ENCODE measurements at regions not wholly inside any gene's neighbourhood (a gene's known extent, or its start where the extent isn't known, plus 50 kb on each side); places are given as distances from the start of the nearest gene placed in this dataset.
"Not testable (repeated sequence)": the region's sequence is repeated elsewhere in the genome, so short reads cannot be mapped to it uniquely, and the experiment has no call there.

DNA sequence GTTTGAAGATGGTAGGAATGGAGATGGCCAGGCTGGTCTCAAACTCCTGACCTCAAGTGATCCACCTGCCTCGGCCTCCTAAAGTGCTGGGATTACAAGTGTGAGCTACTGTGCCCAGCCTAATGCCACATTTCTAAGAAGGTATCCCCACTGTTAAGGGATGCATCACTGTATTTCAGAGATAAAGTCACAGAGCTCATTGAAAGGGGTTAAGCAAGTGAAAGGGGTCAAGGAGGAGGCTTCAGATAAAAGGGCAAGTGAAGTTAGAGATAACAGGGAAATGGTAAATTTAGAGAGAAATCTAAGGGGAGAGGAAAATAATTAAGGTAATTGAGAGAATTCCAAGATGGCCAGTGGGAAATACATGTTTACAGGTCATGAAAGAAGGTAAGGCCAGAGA is 93.0 kb upstream of the SP4 start:
- Histone ChIP-seq H4K20me1 (ENCODE audit: insufficient read depth, poor library complexity, severe bottlenecking) (no peaks in the 10 kb centered on the region), H3K79me2 (no peaks in the 10 kb centered on the region), H3K4me2 (no peak overlapping the region), H3K4me3 (no peak overlapping the region), H3K27ac (no peak overlapping the region), H3K27me3 (no peaks in the 10 kb centered on the region), H3K9me3 (ENCODE audit: low read depth) (no peaks in the 10 kb centered on the region), H2AFZ (no peak overlapping the region), H3K9me2 (replicated peaks; ENCODE audit: insufficient read depth) (no peaks in the 10 kb centered on the region), H3K36me3 (replicated peaks; ENCODE audit: insufficient read depth, low read depth) (no peaks in the 10 kb centered on the region), H3K4me1 (ENCODE audit: insufficient read depth) (no peaks in the 10 kb centered on the region)
- no peak for DNase-seq (ENCODE audit: low spot score)
- WGBS (ENCODE audit: low lambda C conversion rate, missing lambda C conversion rate) = 81% methylated on average over 1 of the region's 1 CpG
- no peak for TF ChIP-seq EZH2 (IDR thresholded peaks at IDR 0.05; ENCODE audit: borderline replicate concordance)
- TF ChIP-seq EZH2phosphoT487 (IDR thresholded peaks at IDR 0.05; ENCODE audit: low read depth, severe bottlenecking, unreplicated experiment) = no peak
- TF ChIP-seq, protein P1, sequence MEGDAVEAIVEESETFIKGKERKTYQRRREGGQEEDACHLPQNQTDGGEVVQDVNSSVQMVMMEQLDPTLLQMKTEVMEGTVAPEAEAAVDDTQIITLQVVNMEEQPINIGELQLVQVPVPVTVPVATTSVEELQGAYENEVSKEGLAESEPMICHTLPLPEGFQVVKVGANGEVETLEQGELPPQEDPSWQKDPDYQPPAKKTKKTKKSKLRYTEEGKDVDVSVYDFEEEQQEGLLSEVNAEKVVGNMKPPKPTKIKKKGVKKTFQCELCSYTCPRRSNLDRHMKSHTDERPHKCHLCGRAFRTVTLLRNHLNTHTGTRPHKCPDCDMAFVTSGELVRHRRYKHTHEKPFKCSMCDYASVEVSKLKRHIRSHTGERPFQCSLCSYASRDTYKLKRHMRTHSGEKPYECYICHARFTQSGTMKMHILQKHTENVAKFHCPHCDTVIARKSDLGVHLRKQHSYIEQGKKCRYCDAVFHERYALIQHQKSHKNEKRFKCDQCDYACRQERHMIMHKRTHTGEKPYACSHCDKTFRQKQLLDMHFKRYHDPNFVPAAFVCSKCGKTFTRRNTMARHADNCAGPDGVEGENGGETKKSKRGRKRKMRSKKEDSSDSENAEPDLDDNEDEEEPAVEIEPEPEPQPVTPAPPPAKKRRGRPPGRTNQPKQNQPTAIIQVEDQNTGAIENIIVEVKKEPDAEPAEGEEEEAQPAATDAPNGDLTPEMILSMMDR (IDR thresholded peaks at IDR 0.05; ENCODE audit: poor library complexity) = no peak

DNA sequence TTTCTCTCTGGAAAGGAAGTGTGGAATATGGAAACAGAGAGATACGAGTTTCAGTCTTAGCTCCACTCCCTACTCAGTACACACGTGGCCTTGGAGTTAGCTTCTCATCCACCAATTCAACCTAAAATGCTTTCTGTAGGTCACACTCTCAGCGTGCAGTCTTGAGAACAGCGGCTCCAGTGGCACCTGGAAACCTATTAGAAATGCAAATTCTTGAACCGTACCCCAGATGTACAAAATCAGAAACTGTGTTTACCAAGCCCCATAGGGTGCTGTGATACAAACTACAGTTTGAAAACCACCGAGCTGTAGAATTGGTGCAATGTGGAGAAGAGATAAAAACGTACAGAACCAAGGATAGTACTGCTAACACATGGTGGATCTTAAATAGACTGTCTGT is 91.1 kb upstream of the SP4 start:
- Histone ChIP-seq H3K9me3 (ENCODE audit: low read depth) (no peaks in the 10 kb centered on the region), H3K79me2 (no peaks in the 10 kb centered on the region), H3K27ac (no peak overlapping the region), H3K9me2 (replicated peaks; ENCODE audit: insufficient read depth) (no peaks in the 10 kb centered on the region), H3K4me3 (no peak overlapping the region), H3K4me1 (ENCODE audit: insufficient read depth) (no peaks in the 10 kb centered on the region), H3K27me3 (no peaks in the 10 kb centered on the region), H3K4me2 (no peak overlapping the region), H4K20me1 (ENCODE audit: insufficient read depth, poor library complexity, severe bottlenecking) (no peaks in the 10 kb centered on the region), H3K36me3 (replicated peaks; ENCODE audit: insufficient read depth, low read depth) (no peaks in the 10 kb centered on the region), H2AFZ (no peak overlapping the region)
- no peak for DNase-seq (ENCODE audit: low spot score)
- 91% methylated on average over 7 of the region's 7 CpGs for WGBS (ENCODE audit: low lambda C conversion rate, missing lambda C conversion rate)
- TF ChIP-seq EZH2 (IDR thresholded peaks at IDR 0.05; ENCODE audit: borderline replicate concordance) = no peak
- TF ChIP-seq, protein P1 (IDR thresholded peaks at IDR 0.05; ENCODE audit: poor library complexity) = no peak

DNA sequence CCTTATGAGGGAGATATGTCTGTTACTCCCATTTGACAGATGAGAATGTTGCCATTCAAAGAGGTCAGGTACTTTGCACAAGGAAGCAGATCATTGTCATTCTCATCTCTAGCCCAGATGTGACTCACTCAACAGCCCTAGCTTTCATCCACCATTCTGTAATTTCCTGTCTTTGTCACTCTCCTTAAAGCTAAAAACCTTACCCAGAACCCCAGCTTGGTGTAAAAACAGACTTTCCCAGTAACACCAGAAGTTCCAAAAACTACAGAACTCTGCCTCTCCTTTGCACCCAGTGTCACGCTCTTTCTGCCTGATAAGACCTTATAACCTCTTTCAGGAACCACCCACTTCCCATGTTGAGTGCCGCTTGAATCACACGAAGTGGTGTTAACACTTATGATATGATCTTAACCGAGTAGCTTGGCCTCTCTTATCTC is 89.1 kb upstream of the SP4 start:
- no peak overlapping the region for H2AFZ ChIP-seq
- H3K9me2 ChIP-seq (replicated peaks; ENCODE audit: insufficient read depth) = no peaks in the 10 kb centered on the region
- WGBS (ENCODE audit: low lambda C conversion rate, missing lambda C conversion rate) = 85% methylated on average over 4 of the region's 4 CpGs
- H3K27me3 ChIP-seq = no peaks in the 10 kb centered on the region
- TF ChIP-seq, protein P1 (IDR thresholded peaks at IDR 0.05; ENCODE audit: poor library complexity) = no peak
- TF ChIP-seq EZH2phosphoT487 (IDR thresholded peaks at IDR 0.05; ENCODE audit: low read depth, severe bottlenecking, unreplicated experiment) (no peak), EZH2 (IDR thresholded peaks at IDR 0.05; ENCODE audit: borderline replicate concordance) (no peak)
- H3K4me2 ChIP-seq = no peak overlapping the region
- no peaks in the 10 kb centered on the region for H3K9me3 ChIP-seq (ENCODE audit: low read depth)
- H3K79me2 ChIP-seq = no peaks in the 10 kb centered on the region
- no peaks in the 10 kb centered on the region for H4K20me1 ChIP-seq (ENCODE audit: insufficient read depth, poor library complexity, severe bottlenecking)
- no peak for DNase-seq (ENCODE audit: low spot score)
- no peak overlapping the region for H3K27ac ChIP-seq
- no peaks in the 10 kb centered on the region for H3K4me1 ChIP-seq (ENCODE audit: insufficient read depth)
- H3K36me3 ChIP-seq (replicated peaks; ENCODE audit: insufficient read depth, low read depth) = no peaks in the 10 kb centered on the region
- no peak overlapping the region for H3K4me3 ChIP-seq

DNA sequence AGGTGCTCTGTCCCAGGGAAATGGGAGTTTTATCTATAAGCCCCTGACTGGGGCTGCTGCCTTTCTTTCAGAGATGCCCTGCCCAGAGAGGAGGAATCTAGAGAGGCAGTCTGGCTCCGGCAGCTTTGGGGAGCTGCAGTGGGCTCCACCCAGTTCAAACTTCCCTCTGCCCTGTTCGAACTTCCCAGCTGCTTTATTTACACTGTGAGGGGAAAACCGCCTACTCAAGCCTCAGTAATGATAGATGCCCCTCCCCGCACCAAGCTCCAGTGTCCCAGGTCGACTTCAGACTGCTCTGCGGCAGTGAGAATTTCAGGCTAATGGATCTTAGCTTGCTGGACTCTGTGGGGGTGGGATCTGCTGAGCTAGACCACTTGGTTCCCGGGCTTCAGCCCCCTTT is 83.0 kb upstream of the SP4 start:
- not testable (repeated sequence) for H3K27ac ChIP-seq; H2AFZ ChIP-seq; H3K79me2 ChIP-seq; H3K4me3 ChIP-seq; H3K36me3 ChIP-seq (replicated peaks; ENCODE audit: insufficient read depth, low read depth); H3K4me1 ChIP-seq (ENCODE audit: insufficient read depth); H3K27me3 ChIP-seq; H4K20me1 ChIP-seq (ENCODE audit: insufficient read depth, poor library complexity, severe bottlenecking); H3K9me3 ChIP-seq (ENCODE audit: low read depth); H3K9me2 ChIP-seq (replicated peaks; ENCODE audit: insufficient read depth); H3K4me2 ChIP-seq
- peak; percentile 39 for DNase-seq (ENCODE audit: low spot score)
- 37% methylated on average over 7 of the region's 7 CpGs for WGBS (ENCODE audit: low lambda C conversion rate, missing lambda C conversion rate)
